ENCODE measurements at regions not wholly inside any gene's neighbourhood (a gene's known extent, or its start where the extent isn't known, plus 50 kb on each side); places are given as distances from the start of the nearest gene placed in this dataset.

DNA sequence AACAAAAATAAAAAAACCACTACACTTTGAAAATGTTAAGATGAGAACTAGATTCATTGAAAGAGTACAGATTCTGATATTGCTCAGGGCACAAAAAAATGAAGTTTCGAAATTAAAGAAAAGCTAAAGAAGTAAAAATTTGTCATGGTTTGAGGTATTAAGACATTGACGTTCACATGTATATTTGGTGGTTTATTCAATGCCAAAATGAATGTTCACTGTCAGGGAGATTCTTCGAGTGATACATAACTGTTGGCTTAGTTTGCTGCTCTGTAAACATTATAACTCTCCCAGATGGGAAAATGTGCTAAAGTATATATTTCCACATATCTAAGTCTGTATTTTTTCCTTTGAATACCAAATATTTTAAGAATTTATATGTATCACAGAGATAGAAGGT lies 345.0 kb downstream of the SEMA3D start:
- no peak for TF ChIP-seq POLR2A (IDR thresholded peaks at IDR 0.05; ENCODE audit: low read depth, low read length)
- no peak for TF ChIP-seq SMARCA5 (IDR thresholded peaks at IDR 0.05)
- TF ChIP-seq RAD21 (IDR thresholded peaks at IDR 0.05; ENCODE audit: insufficient read depth, low read depth, low read length), result no peak
- no peak for TF ChIP-seq CTCF (IDR thresholded peaks at IDR 0.05 in 2 of 3, conservative IDR thresholded peaks at IDR 0.05 in 1 of 3; ENCODE audit: control insufficient read depth in 2 of 3, extremely low read depth in 1 of 3, insufficient read depth in 1 of 3, low read depth in 3 of 3, low read length in 3 of 3)

Measured in GM12878 (cell line).